Activated CD8-positive, alpha-beta T cell treated with anti-CD3 and anti-CD28 coated beads for 36 hours (primary cell): ENCODE measurements at regions not wholly inside any gene's neighbourhood (a gene's known extent, or its start where the extent isn't known, plus 50 kb on each side); places are given as distances from the start of the nearest gene placed in this dataset.
"Not testable (repeated sequence)": the region's sequence is repeated elsewhere in the genome, so short reads cannot be mapped to it uniquely, and the experiment has no call there.

ENCODE experiments used
- ATAC-seq: fragments of 200-7000 bp; cut with Tn5 transposase; one replicate; pipeline ENCODE4 v1.10.0; 2021; ENCODE audit warnings: mild to moderate bottlenecking, moderate library complexity
- CTCF ChIA-PET: fragments of 350-600 bp; sonication (Branson Sonifier 250); formaldehyde crosslinking; loops from one replicate; lab custom pipeline; 2021; ENCODE audit warnings: antibody characterized with exemption; lab: Charles Lee
- POLR2A ChIA-PET: fragments of 350-600 bp; sonication (Branson Sonifier 250); formaldehyde crosslinking; loops from one replicate; lab custom pipeline; 2021; ENCODE audit warnings: antibody characterized with exemption; lab: Charles Lee
- DNase-seq: peaks from one replicate; pipeline ENCODE4 v3.0.0-alpha.2; 2020
- H3K27ac Mint-ChIP-seq: one replicate; pipeline ENCODE4 v1.8.0; 2021; ENCODE audit warnings: mild to moderate bottlenecking, mixed read lengths
- H3K27me3 Mint-ChIP-seq: one replicate; pipeline ENCODE4 v1.8.0; 2021; ENCODE audit warnings: mixed read lengths
- H3K36me3 Mint-ChIP-seq: one replicate; pipeline ENCODE4 v1.8.0; 2021; ENCODE audit warnings: low read depth, mixed read lengths
- H3K4me1 Mint-ChIP-seq: one replicate; pipeline ENCODE4 v1.8.0; 2021; ENCODE audit warnings: low read depth, mixed read lengths
- H3K4me3 Mint-ChIP-seq: one replicate; pipeline ENCODE4 v1.8.0; 2021; ENCODE audit warnings: mild to moderate bottlenecking, moderate library complexity, mixed read lengths
- H3K9me3 Mint-ChIP-seq: one replicate; pipeline ENCODE4 v1.8.0; 2021; ENCODE audit warnings: mixed read lengths
- CTCF ChIP-seq: fragments of 200-600 bp; IDR thresholded peaks from one replicate; pipeline ENCODE4 v1.8.0; 2022; ENCODE audit warnings: antibody characterized with exemption, mild to moderate bottlenecking
- intact Hi-C: fragments of 100-400 bp; cut with micrococcal nuclease; formaldehyde crosslinking; loops from one replicate; pipeline ENCODE4 v1.10.0; 2022

GRCh38 chr4:152064282-152064681 lies 303.5 kb upstream of the GATB start:
- ATAC-seq (no peak), DNase-seq (no peak)
- no peaks in the 10 kb centered on the region for H3K9me3 Mint-ChIP-seq
- peaks cover 25% of the 10 kb centered on the region for H3K4me1 Mint-ChIP-seq
- POLR2A ChIA-PET, result no interaction called here
- H3K27ac Mint-ChIP-seq, result no peak overlapping the region
- CTCF ChIA-PET, result no interaction called here
- TF ChIP-seq CTCF, result no peak
- H3K4me3 Mint-ChIP-seq, result no peak overlapping the region
- intact Hi-C loops, result no loop called here
- no peaks in the 10 kb centered on the region for H3K36me3 Mint-ChIP-seq
- no peaks in the 10 kb centered on the region for H3K27me3 Mint-ChIP-seq

- Mint-ChIP-seq H3K9me3 (no peaks in the 10 kb centered on the region), H3K27ac (no peak overlapping the region), H3K36me3 (no peaks in the 10 kb centered on the region), H3K4me3 (no peak overlapping the region), H3K27me3 (no peaks in the 10 kb centered on the region), H3K4me1 (peaks cover 20% of the 10 kb centered on the region)
- TF ChIP-seq CTCF, result no peak
- ATAC-seq (peak; percentile 58), DNase-seq (peak; percentile 28)
- CTCF ChIA-PET, result no interaction called here
- intact Hi-C loops, result no loop called here
- POLR2A ChIA-PET, result no interaction called here
These were observed 302.9 kb upstream of the GATB start for GRCh38 chr4:152063621-152064240.

GRCh38 chr4:152062936-152063620 lies 302.3 kb upstream of the GATB start:
- Mint-ChIP-seq H3K27ac (no peak overlapping the region), H3K9me3 (peaks cover 2% of the 10 kb centered on the region), H3K36me3 (no peaks in the 10 kb centered on the region), H3K4me1 (peaks cover 15% of the 10 kb centered on the region), H3K4me3 (no peak overlapping the region), H3K27me3 (no peaks in the 10 kb centered on the region)
- intact Hi-C loops, result no loop called here
- no peak for TF ChIP-seq CTCF
- ATAC-seq (no peak), DNase-seq (no peak)
- ChIA-PET POLR2A (no interaction called here), CTCF (no interaction called here)

- Mint-ChIP-seq H3K36me3 (peaks cover 2% of the 10 kb centered on the region), H3K27me3 (no peaks in the 10 kb centered on the region), H3K27ac (no peak overlapping the region), H3K4me1 (peaks cover 13% of the 10 kb centered on the region), H3K4me3 (no peak overlapping the region), H3K9me3 (peaks cover 9% of the 10 kb centered on the region)
- ChIA-PET POLR2A (no interaction called here), CTCF (no interaction called here)
- DNase-seq (no peak), ATAC-seq (no peak)
- intact Hi-C loops, result no loop called here
- TF ChIP-seq CTCF, result no peak
These were observed 293.9 kb upstream of the GATB start for GRCh38 chr4:152054731-152055130.

GRCh38 chr4:152052451-152053057 lies 291.7 kb upstream of the GATB start:
- peaks cover 6% of the 10 kb centered on the region for H3K9me3 Mint-ChIP-seq
- DNase-seq, result no peak
- no peak overlapping the region for H3K4me3 Mint-ChIP-seq
- H3K36me3 Mint-ChIP-seq, result no peaks in the 10 kb centered on the region
- no peaks in the 10 kb centered on the region for H3K27me3 Mint-ChIP-seq
- ATAC-seq, result no peak
- peaks cover 13% of the 10 kb centered on the region for H3K4me1 Mint-ChIP-seq
- intact Hi-C loops, result no loop called here
- POLR2A ChIA-PET, result no interaction called here
- CTCF ChIA-PET, result no interaction called here
- TF ChIP-seq CTCF, result no peak
- H3K27ac Mint-ChIP-seq, result no peak overlapping the region

- ATAC-seq, DNase-seq, H3K27me3 Mint-ChIP-seq, H3K27ac Mint-ChIP-seq, POLR2A ChIA-PET, H3K9me3 Mint-ChIP-seq, H3K36me3 Mint-ChIP-seq, CTCF ChIA-PET, intact Hi-C loops, H3K4me3 Mint-ChIP-seq: not testable (repeated sequence)
- peaks cover 13% of the 10 kb centered on the region for H3K4me1 Mint-ChIP-seq
These were observed 290.5 kb upstream of the GATB start for GRCh38 chr4:152051332-152051731.
